ENCODE measurements at regions not wholly inside any gene's neighbourhood (a gene's known extent, or its start where the extent isn't known, plus 50 kb on each side); places are given as distances from the start of the nearest gene placed in this dataset.

DNA sequence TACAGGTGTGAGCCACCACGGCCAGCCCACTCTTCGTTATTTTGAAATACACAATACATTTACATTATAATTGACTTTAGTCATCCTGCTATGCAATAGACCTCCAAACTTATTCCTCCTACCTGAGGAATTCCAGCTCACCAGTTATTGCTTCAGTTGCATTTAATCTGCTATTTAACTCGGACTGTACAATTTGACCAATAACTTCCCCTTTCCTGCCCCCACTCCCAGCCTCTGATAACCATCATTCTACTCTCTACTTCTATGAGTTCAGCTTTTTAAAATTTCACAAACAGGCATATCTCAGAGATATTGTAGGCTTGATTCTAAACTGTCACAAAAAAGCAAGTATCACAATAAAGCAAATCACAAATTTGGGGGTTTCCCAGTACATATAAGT lies 157.0 kb downstream of the COPRS start:
- DNase-seq (ENCODE audit: low read depth) = no peak
- TF ChIP-seq, protein P1, sequence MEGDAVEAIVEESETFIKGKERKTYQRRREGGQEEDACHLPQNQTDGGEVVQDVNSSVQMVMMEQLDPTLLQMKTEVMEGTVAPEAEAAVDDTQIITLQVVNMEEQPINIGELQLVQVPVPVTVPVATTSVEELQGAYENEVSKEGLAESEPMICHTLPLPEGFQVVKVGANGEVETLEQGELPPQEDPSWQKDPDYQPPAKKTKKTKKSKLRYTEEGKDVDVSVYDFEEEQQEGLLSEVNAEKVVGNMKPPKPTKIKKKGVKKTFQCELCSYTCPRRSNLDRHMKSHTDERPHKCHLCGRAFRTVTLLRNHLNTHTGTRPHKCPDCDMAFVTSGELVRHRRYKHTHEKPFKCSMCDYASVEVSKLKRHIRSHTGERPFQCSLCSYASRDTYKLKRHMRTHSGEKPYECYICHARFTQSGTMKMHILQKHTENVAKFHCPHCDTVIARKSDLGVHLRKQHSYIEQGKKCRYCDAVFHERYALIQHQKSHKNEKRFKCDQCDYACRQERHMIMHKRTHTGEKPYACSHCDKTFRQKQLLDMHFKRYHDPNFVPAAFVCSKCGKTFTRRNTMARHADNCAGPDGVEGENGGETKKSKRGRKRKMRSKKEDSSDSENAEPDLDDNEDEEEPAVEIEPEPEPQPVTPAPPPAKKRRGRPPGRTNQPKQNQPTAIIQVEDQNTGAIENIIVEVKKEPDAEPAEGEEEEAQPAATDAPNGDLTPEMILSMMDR (IDR thresholded peaks at IDR 0.05; ENCODE audit: low read length, missing control alignments) = no peak
- no peak overlapping the region for H3K4me3 ChIP-seq (replicated peaks; ENCODE audit: low read depth, low read length)

DNA sequence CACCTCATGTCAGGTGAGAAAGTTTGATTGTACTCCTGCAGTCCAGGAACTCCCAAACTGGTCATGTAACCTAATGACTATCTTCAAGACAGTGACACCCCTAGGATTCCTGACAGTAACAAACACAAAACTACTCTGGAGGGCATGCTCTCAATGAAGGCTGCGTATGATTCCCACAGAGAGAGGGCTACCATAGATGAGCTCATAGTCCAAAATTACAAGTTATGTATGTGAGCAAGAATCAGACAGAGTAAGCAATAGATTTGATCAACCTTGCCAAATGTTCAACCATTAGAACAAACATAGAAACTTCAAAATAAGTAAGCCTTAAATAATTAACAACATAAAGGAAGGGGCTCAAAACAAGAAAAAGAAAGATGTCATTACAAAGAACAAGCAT lies 158.1 kb downstream of the COPRS start:
- H3K4me3 ChIP-seq (replicated peaks; ENCODE audit: low read depth, low read length) = no peak overlapping the region
- DNase-seq (ENCODE audit: low read depth) = no peak
- TF ChIP-seq, protein P1 (IDR thresholded peaks at IDR 0.05; ENCODE audit: low read length, missing control alignments) = no peak

DNA sequence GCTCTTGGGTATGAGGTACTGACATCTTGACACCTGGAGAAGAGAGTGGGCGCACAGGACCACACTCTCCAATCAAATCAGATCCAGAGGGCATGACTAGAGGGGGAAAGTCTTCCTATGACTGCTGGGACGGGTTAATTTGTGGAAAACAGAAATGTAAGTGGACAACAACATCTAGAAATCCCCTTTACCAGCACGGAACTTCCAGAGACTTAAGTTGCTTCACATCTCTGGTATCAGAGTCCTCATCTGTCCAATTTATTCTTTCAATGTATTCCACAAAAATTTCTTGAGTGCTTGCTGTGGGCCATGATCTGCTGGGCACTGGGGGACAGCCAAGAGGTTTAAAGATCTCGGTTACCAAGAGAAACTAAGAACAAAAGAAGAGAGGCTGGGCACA lies 159.2 kb downstream of the COPRS start:
- no peak overlapping the region for H3K4me3 ChIP-seq (replicated peaks; ENCODE audit: low read depth, low read length)
- TF ChIP-seq, protein P1 (IDR thresholded peaks at IDR 0.05; ENCODE audit: low read length, missing control alignments) = no peak
- no peak for DNase-seq (ENCODE audit: low read depth)

DNA sequence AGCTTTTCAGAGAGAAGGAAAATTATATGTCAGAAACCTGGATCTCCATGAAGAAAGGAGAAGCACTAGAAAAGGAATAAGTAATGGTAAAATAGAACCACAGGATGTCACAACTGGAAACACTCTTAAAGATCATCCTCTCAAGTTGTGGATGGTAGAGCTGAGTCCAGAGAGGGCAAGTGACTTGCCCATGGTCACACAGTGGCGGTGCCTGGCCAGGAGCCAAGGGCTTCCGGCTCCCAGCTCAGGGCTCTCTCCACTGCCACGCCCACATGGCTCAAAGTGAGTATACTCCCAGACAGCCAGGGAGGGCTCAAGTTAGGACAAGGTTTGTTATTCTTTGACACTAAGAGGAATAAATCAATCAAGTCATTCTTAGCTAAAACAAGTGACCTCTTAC lies 159.8 kb downstream of the COPRS start:
- no peak overlapping the region for H3K4me3 ChIP-seq (replicated peaks; ENCODE audit: low read depth, low read length)
- DNase-seq (ENCODE audit: low read depth) = no peak
- TF ChIP-seq, protein P1 (IDR thresholded peaks at IDR 0.05; ENCODE audit: low read length, missing control alignments) = no peak

DNA sequence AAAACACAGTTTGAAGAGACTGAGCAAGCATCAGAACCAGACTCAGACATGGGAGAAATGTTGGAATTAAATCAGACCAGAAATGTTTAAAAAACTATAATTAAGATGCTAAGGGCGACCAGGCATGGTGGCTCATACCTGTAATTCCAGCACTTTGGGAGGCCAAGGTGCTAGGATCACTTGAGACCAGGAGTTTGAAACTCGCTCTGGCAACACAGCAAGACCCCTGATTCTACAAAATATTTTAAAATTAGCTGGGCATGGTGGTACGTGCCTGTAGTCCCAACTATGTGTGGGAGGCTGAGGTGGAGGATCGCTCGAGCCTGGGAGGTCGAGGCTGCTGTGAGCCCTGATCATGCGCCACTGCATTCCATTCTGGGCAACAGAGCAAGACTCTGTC lies 160.3 kb downstream of the COPRS start:
- no peak overlapping the region for H3K4me3 ChIP-seq (replicated peaks; ENCODE audit: low read depth, low read length)
- TF ChIP-seq, protein P1 (IDR thresholded peaks at IDR 0.05; ENCODE audit: low read length, missing control alignments) = no peak
- no peak for DNase-seq (ENCODE audit: low read depth)

DNA sequence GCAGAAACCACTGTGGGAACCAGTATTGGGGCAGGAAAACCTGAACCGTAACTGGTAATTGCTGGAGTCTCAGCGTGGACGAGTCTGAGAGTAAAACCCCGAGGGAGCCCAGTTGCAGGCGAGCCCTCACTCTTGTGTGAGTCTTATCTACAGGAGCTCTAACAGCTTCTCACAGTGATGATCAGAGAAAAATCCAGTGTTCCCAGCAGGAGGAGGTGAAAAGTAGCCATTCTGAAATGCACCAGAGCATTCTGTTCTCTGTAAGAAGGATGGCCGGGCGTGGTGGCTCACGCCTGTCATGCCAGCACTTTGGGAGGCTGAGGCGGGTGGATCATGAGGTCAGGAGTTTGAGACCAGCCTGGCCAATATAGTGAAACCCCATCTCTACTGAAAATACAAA lies 161.2 kb downstream of the COPRS start:
- TF ChIP-seq, protein P1 (IDR thresholded peaks at IDR 0.05; ENCODE audit: low read length, missing control alignments) = no peak
- DNase-seq (ENCODE audit: low read depth) = no peak
- no peak overlapping the region for H3K4me3 ChIP-seq (replicated peaks; ENCODE audit: low read depth, low read length)

DNA sequence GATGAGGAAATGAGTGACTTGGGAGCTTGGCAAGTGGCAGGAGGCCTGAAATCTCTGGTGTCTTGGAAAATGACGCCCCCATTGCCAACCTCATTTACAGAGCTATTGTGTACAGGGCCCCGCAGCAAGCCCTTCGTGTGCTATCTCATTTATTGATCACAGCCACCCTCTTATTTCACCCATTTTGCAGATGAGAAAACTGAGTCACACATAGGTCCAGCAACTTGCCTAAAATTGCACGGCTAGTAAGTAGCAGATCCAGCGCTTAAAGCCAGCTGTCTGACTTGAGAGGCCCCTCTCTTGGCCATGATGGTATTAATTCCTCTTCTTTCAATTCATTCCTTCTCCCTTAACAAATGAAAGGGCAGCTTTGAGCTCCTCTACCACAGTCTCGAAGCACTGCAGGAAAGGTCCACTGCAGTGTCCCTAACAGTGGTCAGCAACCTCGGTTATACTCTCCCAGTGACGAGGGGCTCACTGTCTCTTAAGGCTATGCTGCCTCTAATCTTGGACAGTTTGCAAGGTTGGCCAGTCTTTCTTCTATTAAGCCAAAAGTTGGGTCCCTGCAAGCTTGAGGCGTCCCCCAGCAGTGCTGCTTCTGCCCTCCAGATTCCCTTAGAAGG lies 162.2 kb downstream of the COPRS start:
- no peak overlapping the region for H3K4me3 ChIP-seq (replicated peaks; ENCODE audit: low read depth, low read length)
- TF ChIP-seq, protein P1 (IDR thresholded peaks at IDR 0.05; ENCODE audit: low read length, missing control alignments) = no peak
- DNase-seq (ENCODE audit: low read depth) = no peak

Data from fibroblast of pulmonary artery (primary cell).